ENCODE measurements at regions not wholly inside any gene's neighbourhood (a gene's known extent, or its start where the extent isn't known, plus 50 kb on each side); places are given as distances from the start of the nearest gene placed in this dataset.

DNA sequence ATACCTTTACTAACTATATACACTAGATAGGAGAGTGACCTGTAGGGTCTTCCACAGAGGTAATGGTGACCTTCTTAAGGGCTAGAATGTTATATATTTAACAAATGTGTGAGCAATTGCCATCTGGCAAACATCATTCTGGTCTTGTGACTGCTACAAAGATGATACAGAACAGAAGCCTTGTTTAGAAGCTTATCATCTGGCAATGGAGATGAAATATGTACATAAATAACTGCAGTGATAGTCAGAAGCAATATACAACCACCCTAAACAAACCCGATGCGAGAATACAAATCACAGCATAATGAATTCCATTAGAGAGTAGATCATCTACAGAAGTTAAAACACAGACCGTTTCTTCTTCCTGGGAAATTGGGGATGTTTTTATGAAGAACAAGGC lies 952.7 kb upstream of the SLIT2 start:
- TF ChIP-seq POLR2AphosphoS5 (IDR thresholded peaks at IDR 0.05; ENCODE audit: low read depth, low read length): no peak
- no peak for TF ChIP-seq REST (IDR thresholded peaks at IDR 0.05; ENCODE audit: insufficient read depth in 1 of 2, low read depth in 2 of 2, low read length in 2 of 2)
- TF ChIP-seq SIN3A (IDR thresholded peaks at IDR 0.05; ENCODE audit: borderline replicate concordance, insufficient read depth, low read length): no peak

All from PFSK-1 (cell line).